Hepatocyte (in vitro differentiated cells): ENCODE measurements at regions not wholly inside any gene's neighbourhood (a gene's known extent, or its start where the extent isn't known, plus 50 kb on each side); places are given as distances from the start of the nearest gene placed in this dataset.

Experiments
- EZH2 ChIP-seq: fragments of 200-600 bp; sonication (generic); IDR thresholded peaks from 2 replicates; pipeline ENCODE4 v1.6.1; 2016; ENCODE audit warnings: antibody characterized with exemption, mild to moderate bottlenecking, borderline replicate concordance
- EZH2phosphoT487 ChIP-seq: fragments of 200-600 bp; sonication (generic); IDR thresholded peaks from one replicate; pipeline ENCODE4 v1.6.1; 2018; ENCODE audit warnings: antibody characterized with exemption, mild to moderate bottlenecking, low read depth, moderate library complexity; ENCODE audit not compliant: unreplicated experiment, severe bottlenecking
- TF ChIP-seq, protein P1 (sequence below): fragments of 200-600 bp; sonication (generic); IDR thresholded peaks from 2 replicates; pipeline ENCODE4 v1.5.1; 2016; ENCODE audit warnings: antibody characterized with exemption, mild to moderate bottlenecking; ENCODE audit not compliant: poor library complexity

DNA sequence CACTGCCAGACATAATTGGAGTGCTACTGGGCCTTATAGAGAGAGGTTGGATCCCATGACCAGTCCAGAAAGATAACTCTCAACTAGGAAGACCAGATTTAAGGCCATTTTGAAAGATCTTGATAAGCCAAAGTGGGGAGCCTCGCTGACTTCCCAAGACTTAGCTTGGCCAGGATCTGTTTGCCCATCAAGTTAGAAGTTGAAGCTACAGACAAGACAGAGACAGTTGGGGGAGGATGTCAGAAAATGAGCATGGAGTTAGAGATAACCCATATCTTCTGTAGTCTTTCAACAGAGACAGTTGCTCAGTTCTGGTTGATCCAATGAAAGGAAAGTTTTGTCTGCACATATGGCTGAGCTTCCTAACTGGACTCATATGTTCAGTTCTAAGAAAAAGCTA is 267.4 kb downstream of the HS3ST3A1 start:
- TF ChIP-seq EZH2: no peak
- TF ChIP-seq, protein P1, sequence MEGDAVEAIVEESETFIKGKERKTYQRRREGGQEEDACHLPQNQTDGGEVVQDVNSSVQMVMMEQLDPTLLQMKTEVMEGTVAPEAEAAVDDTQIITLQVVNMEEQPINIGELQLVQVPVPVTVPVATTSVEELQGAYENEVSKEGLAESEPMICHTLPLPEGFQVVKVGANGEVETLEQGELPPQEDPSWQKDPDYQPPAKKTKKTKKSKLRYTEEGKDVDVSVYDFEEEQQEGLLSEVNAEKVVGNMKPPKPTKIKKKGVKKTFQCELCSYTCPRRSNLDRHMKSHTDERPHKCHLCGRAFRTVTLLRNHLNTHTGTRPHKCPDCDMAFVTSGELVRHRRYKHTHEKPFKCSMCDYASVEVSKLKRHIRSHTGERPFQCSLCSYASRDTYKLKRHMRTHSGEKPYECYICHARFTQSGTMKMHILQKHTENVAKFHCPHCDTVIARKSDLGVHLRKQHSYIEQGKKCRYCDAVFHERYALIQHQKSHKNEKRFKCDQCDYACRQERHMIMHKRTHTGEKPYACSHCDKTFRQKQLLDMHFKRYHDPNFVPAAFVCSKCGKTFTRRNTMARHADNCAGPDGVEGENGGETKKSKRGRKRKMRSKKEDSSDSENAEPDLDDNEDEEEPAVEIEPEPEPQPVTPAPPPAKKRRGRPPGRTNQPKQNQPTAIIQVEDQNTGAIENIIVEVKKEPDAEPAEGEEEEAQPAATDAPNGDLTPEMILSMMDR: no peak
- no peak for TF ChIP-seq EZH2phosphoT487
